ENCODE measurements at regions not wholly inside any gene's neighbourhood (a gene's known extent, or its start where the extent isn't known, plus 50 kb on each side); places are given as distances from the start of the nearest gene placed in this dataset.

DNA sequence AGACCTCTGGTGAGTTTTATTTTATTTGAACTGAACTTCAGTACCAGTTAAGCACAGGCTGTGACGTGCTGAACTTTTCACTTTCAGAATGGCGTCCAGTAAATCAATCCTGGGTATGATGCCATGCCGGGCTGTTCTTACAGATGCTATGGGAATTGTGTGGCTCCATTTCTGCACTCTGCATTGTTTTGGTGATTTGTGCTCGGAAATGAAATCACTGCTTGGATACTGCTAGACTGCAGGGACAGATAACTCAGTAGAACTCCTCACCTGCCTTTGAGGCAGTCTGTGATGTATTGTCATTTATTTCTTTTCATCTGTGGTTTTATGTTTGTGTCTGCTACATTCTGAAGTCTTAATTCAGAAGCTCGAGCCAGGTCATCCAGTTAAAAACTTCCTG lies 172.7 kb downstream of the PTPN11 start:
- ChIA-PET POLR2A (ENCODE audit: unreplicated experiment) (no interaction called here), CTCF (no interaction called here)
- Histone ChIP-seq H3K27me3 (ENCODE audit: low read length) (peaks cover 45% of the 10 kb centered on the region), H3K4me3 (ENCODE audit: low read length) (no peak overlapping the region), H3K9ac (ENCODE audit: low read length) (no peak overlapping the region), H3K9me2 (replicated peaks; ENCODE audit: low read length) (no peaks in the 10 kb centered on the region), H3K4me2 (ENCODE audit: low read length) (no peak overlapping the region), H3K9me3 (ENCODE audit: low read length) (no peaks in the 10 kb centered on the region), H4K20me1 (ENCODE audit: low read length) (no peaks in the 10 kb centered on the region), H3F3A (ENCODE audit: low read length, unreplicated experiment) (no peaks in the 10 kb centered on the region), H3K4me1 (ENCODE audit: insufficient read depth, low read length) (no peaks in the 10 kb centered on the region), H3K27ac (ENCODE audit: low read length) (no peak overlapping the region), H3K36me3 (ENCODE audit: low read depth, low read length) (no peaks in the 10 kb centered on the region), H2AFZ (ENCODE audit: low read length) (no peak overlapping the region), H3K79me2 (ENCODE audit: low read length) (no peaks in the 10 kb centered on the region)
- intact Hi-C loops (cut with micrococcal nuclease), result no loop called here
- no peak for ATAC-seq
- no peak for TF ChIP-seq EZH2 (IDR thresholded peaks at IDR 0.05; ENCODE audit: low read length, unreplicated experiment)
- TF ChIP-seq, protein P1, sequence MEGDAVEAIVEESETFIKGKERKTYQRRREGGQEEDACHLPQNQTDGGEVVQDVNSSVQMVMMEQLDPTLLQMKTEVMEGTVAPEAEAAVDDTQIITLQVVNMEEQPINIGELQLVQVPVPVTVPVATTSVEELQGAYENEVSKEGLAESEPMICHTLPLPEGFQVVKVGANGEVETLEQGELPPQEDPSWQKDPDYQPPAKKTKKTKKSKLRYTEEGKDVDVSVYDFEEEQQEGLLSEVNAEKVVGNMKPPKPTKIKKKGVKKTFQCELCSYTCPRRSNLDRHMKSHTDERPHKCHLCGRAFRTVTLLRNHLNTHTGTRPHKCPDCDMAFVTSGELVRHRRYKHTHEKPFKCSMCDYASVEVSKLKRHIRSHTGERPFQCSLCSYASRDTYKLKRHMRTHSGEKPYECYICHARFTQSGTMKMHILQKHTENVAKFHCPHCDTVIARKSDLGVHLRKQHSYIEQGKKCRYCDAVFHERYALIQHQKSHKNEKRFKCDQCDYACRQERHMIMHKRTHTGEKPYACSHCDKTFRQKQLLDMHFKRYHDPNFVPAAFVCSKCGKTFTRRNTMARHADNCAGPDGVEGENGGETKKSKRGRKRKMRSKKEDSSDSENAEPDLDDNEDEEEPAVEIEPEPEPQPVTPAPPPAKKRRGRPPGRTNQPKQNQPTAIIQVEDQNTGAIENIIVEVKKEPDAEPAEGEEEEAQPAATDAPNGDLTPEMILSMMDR (conservative IDR thresholded peaks at IDR 0.05; ENCODE audit: low read depth, low read length), result no peak
- no peak for TF ChIP-seq EZH2phosphoT487 (IDR thresholded peaks at IDR 0.05; ENCODE audit: borderline replicate concordance, low read length)
- no peak for DNase-seq
- BruUV-seq (replicated peaks), result no TSS peak

DNA sequence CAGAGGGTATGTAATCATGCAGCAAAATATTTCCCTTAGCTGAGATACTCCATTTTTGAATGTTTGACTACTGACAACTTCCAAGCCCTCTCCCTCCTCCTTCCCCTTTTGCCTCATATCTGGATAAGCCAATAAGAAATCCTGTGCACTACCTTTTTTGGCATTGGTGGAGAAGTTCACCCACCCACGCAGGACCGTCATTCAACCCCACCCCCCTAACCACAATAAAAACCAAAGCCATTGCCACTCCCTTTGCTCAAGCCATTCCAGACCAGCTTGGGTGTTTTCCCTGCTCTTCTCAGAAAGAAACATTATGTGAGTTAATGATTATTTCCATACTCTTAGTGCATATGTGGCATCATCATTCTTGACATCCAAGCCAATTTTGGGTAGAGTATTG lies 176.7 kb downstream of the PTPN11 start:
- no peak overlapping the region for H2AFZ ChIP-seq (ENCODE audit: low read length)
- no peak for DNase-seq
- TF ChIP-seq EZH2phosphoT487 (IDR thresholded peaks at IDR 0.05; ENCODE audit: borderline replicate concordance, low read length), result no peak
- TF ChIP-seq, protein P1 (conservative IDR thresholded peaks at IDR 0.05; ENCODE audit: low read depth, low read length), result no peak
- no peak for TF ChIP-seq EZH2 (IDR thresholded peaks at IDR 0.05; ENCODE audit: low read length, unreplicated experiment)
- H3K27ac ChIP-seq (ENCODE audit: low read length), result no peak overlapping the region
- intact Hi-C loops (cut with micrococcal nuclease), result no loop called here
- no peaks in the 10 kb centered on the region for H3F3A ChIP-seq (ENCODE audit: low read length, unreplicated experiment)
- no peaks in the 10 kb centered on the region for H3K36me3 ChIP-seq (ENCODE audit: low read depth, low read length)
- H3K79me2 ChIP-seq (ENCODE audit: low read length), result no peaks in the 10 kb centered on the region
- H3K27me3 ChIP-seq (ENCODE audit: low read length), result peaks cover 71% of the 10 kb centered on the region
- H3K4me3 ChIP-seq (ENCODE audit: low read length), result no peak overlapping the region
- no peaks in the 10 kb centered on the region for H3K9me3 ChIP-seq (ENCODE audit: low read length)
- H3K4me1 ChIP-seq (ENCODE audit: insufficient read depth, low read length), result no peaks in the 10 kb centered on the region
- no peaks in the 10 kb centered on the region for H3K9me2 ChIP-seq (replicated peaks; ENCODE audit: low read length)
- H4K20me1 ChIP-seq (ENCODE audit: low read length), result no peaks in the 10 kb centered on the region
- ATAC-seq, result no peak
- no peak overlapping the region for H3K9ac ChIP-seq (ENCODE audit: low read length)
- POLR2A ChIA-PET (ENCODE audit: unreplicated experiment), result no interaction called here
- CTCF ChIA-PET, result no interaction called here
- H3K4me2 ChIP-seq (ENCODE audit: low read length), result no peak overlapping the region
- no TSS peak for BruUV-seq (replicated peaks)

DNA sequence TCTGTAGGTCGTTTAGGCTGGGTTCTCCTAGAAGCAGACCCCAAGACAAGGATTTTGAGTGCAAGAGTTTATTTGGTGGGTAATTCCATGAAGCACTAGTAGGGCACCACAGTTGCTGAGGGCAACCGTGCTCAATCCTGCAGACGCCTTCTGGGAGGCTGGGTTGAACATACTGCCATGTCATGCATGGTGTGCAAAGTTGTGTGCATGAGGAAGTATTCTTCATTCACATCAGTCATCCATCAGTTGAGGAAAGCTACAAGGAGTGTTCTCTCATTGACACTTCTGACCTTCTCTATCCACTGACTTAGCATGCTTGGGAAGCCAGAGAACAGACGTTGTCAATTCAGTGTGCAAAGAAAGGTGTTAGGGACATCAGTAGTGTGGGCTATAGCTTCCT lies 179.2 kb downstream of the PTPN11 start:
- H2AFZ ChIP-seq (ENCODE audit: low read length), result no peak overlapping the region
- ATAC-seq, result no peak
- no TSS peak for BruUV-seq (replicated peaks)
- H3K9me3 ChIP-seq (ENCODE audit: low read length), result no peaks in the 10 kb centered on the region
- H3K27ac ChIP-seq (ENCODE audit: low read length), result no peak overlapping the region
- H3K4me1 ChIP-seq (ENCODE audit: insufficient read depth, low read length), result no peaks in the 10 kb centered on the region
- TF ChIP-seq, protein P1 (conservative IDR thresholded peaks at IDR 0.05; ENCODE audit: low read depth, low read length), result no peak
- TF ChIP-seq EZH2 (IDR thresholded peaks at IDR 0.05; ENCODE audit: low read length, unreplicated experiment), result no peak
- no peak for TF ChIP-seq EZH2phosphoT487 (IDR thresholded peaks at IDR 0.05; ENCODE audit: borderline replicate concordance, low read length)
- CTCF ChIA-PET, result no interaction called here
- no peaks in the 10 kb centered on the region for H3F3A ChIP-seq (ENCODE audit: low read length, unreplicated experiment)
- H3K9me2 ChIP-seq (replicated peaks; ENCODE audit: low read length), result no peaks in the 10 kb centered on the region
- no peaks in the 10 kb centered on the region for H3K36me3 ChIP-seq (ENCODE audit: low read depth, low read length)
- POLR2A ChIA-PET (ENCODE audit: unreplicated experiment), result no interaction called here
- intact Hi-C loops (cut with micrococcal nuclease), result no loop called here
- no peak for DNase-seq
- no peak overlapping the region for H3K4me2 ChIP-seq (ENCODE audit: low read length)
- H3K4me3 ChIP-seq (ENCODE audit: low read length), result no peak overlapping the region
- H4K20me1 ChIP-seq (ENCODE audit: low read length), result no peaks in the 10 kb centered on the region
- H3K9ac ChIP-seq (ENCODE audit: low read length), result no peak overlapping the region
- H3K79me2 ChIP-seq (ENCODE audit: low read length), result no peaks in the 10 kb centered on the region
- peaks cover 91% of the 10 kb centered on the region for H3K27me3 ChIP-seq (ENCODE audit: low read length)

Data from PC-3 (cell line).